GM08714 (cell line): ENCODE measurements at regions not wholly inside any gene's neighbourhood (a gene's known extent, or its start where the extent isn't known, plus 50 kb on each side); places are given as distances from the start of the nearest gene placed in this dataset.
"Not testable (repeated sequence)": the region's sequence is repeated elsewhere in the genome, so short reads cannot be mapped to it uniquely, and the experiment has no call there.

Source experiments
- H3K4me3 ChIP-seq: fragments of 200-500 bp; sonication (Bioruptor generic); 2 replicates; pipeline ENCODE4 v1.5.1; 2014; ENCODE audit warnings: mild to moderate bottlenecking, low read length, inconsistent platforms
- ZNF274 ChIP-seq: IDR thresholded peaks from 2 replicates; pipeline ENCODE4 v1.6.1; 2012; ENCODE audit warnings: mild to moderate bottlenecking, low read depth, low read length

- TF ChIP-seq ZNF274: no peak
- H3K4me3 ChIP-seq: no peak overlapping the region
Measured at GRCh38 chr10:3955955-3956617, 171.1 kb upstream of the KLF6 start.

GRCh38 chr10:3955493-3955892, 170.5 kb upstream of the KLF6 start:
- TF ChIP-seq ZNF274: no peak
- no peak overlapping the region for H3K4me3 ChIP-seq

GRCh38 chr10:3954615-3955014, 169.6 kb upstream of the KLF6 start:
- H3K4me3 ChIP-seq: no peak overlapping the region
- TF ChIP-seq ZNF274: no peak

- not testable (repeated sequence) for H3K4me3 ChIP-seq
Measured at GRCh38 chr10:3954007-3954406, 169.0 kb upstream of the KLF6 start.

- TF ChIP-seq ZNF274: no peak
- H3K4me3 ChIP-seq: no peak overlapping the region
Measured at GRCh38 chr10:3951993-3952392, 167.0 kb upstream of the KLF6 start.

GRCh38 chr10:3950676-3951275, 165.8 kb upstream of the KLF6 start:
- no peak overlapping the region for H3K4me3 ChIP-seq
- TF ChIP-seq ZNF274: no peak

- no peak overlapping the region for H3K4me3 ChIP-seq
Measured at GRCh38 chr10:3949711-3950110, 164.7 kb upstream of the KLF6 start.

GRCh38 chr10:3948843-3949242, 163.8 kb upstream of the KLF6 start:
- no peak for TF ChIP-seq ZNF274
- no peak overlapping the region for H3K4me3 ChIP-seq

More at GRCh38 chr10:3949711-3950110, 164.7 kb upstream of the KLF6 start:
- TF ChIP-seq ZNF274: no peak

GRCh38 chr10:3946234-3947229, 161.5 kb upstream of the KLF6 start:
- H3K4me3 ChIP-seq: no peak overlapping the region
- TF ChIP-seq ZNF274: no peak

GRCh38 chr10:3945026-3945425, 160.0 kb upstream of the KLF6 start:
- TF ChIP-seq ZNF274: no peak
- no peak overlapping the region for H3K4me3 ChIP-seq

GRCh38 chr10:3944591-3944990, 159.6 kb upstream of the KLF6 start:
- no peak overlapping the region for H3K4me3 ChIP-seq
- TF ChIP-seq ZNF274: no peak

- TF ChIP-seq ZNF274: no peak
Measured at GRCh38 chr10:3943695-3944257, 158.8 kb upstream of the KLF6 start.

GRCh38 chr10:3942937-3943489, 158.0 kb upstream of the KLF6 start:
- no peak overlapping the region for H3K4me3 ChIP-seq
- TF ChIP-seq ZNF274: no peak

More at GRCh38 chr10:3943695-3944257, 158.8 kb upstream of the KLF6 start:
- H3K4me3 ChIP-seq: no peak overlapping the region

GRCh38 chr10:3941676-3942075, 156.7 kb upstream of the KLF6 start:
- H3K4me3 ChIP-seq: no peak overlapping the region
- TF ChIP-seq ZNF274: no peak
